ENCODE measurements at regions not wholly inside any gene's neighbourhood (a gene's known extent, or its start where the extent isn't known, plus 50 kb on each side); places are given as distances from the start of the nearest gene placed in this dataset.

DNA sequence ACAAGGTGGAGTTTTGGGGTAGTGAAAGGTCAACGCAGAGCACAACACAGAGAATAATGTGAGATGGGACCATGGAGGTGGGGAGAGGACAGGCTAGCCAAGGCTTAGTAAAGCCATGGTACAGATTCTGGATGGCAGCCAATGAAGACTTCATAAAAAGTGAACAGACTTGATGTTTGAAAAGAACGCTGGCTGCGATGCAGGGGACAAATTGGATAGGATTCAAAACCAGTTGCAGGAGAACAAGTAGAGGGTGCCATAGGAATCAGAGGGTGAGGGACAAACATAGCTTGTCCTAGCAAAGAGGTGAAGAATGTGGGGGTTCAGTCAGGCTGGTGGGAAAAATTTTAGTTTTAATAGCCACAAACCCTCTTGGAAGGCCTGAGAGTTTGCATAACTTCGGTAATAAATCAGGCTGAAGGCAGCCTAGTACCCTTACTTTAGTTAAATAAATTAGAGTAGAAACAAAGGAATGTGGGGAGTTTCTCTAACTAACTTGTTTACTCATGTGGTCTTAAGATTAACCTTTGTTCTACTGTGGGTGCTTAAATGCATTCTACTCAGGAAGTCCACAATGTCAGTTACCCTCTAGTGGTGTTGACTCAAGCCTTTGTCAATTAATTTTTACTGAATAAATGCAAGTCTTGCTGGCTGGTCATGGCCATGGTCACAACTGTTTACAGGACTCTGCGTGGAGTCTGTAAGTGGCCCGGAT is 216.4 kb downstream of the C6orf118 start:
- peaks cover 12% of the 10 kb centered on the region; the same call in 1 of the 2 replicates for H3K9me3 ChIP-seq (ENCODE audit: control insufficient read depth, insufficient read depth, low read length)
- H3F3A ChIP-seq (ENCODE audit: control insufficient read depth, insufficient read depth) = no peaks in the 10 kb centered on the region
- no peak overlapping the region for H3K4me3 ChIP-seq (ENCODE audit: low read length)
- H4K20me1 ChIP-seq (ENCODE audit: control insufficient read depth, insufficient read depth, low read depth, low read length) = no peaks in the 10 kb centered on the region
- H3K36me3 ChIP-seq (ENCODE audit: control insufficient read depth, low read length) = no peaks in the 10 kb centered on the region
- no peaks in the 10 kb centered on the region for H3K9me2 ChIP-seq (replicated peaks; ENCODE audit: control insufficient read depth, low read length)
- H3K79me2 ChIP-seq (ENCODE audit: control insufficient read depth, low read length) = no peaks in the 10 kb centered on the region
- no peak for TF ChIP-seq CTCF (IDR thresholded peaks at IDR 0.05; ENCODE audit: low read depth, low read length, poor library complexity, severe bottlenecking)
- no peak for TF ChIP-seq EZH2phosphoT487 (IDR thresholded peaks at IDR 0.05; ENCODE audit: borderline replicate concordance, low read length)
- H3K27me3 ChIP-seq (ENCODE audit: control insufficient read depth, low read length) = no peaks in the 10 kb centered on the region
- H3K4me1 ChIP-seq (ENCODE audit: control insufficient read depth, low read length) = no peaks in the 10 kb centered on the region
- no peak overlapping the region for H3K4me2 ChIP-seq (ENCODE audit: low read length)
- no peak overlapping the region for H3K27ac ChIP-seq (ENCODE audit: low read depth, low read length)

DNA sequence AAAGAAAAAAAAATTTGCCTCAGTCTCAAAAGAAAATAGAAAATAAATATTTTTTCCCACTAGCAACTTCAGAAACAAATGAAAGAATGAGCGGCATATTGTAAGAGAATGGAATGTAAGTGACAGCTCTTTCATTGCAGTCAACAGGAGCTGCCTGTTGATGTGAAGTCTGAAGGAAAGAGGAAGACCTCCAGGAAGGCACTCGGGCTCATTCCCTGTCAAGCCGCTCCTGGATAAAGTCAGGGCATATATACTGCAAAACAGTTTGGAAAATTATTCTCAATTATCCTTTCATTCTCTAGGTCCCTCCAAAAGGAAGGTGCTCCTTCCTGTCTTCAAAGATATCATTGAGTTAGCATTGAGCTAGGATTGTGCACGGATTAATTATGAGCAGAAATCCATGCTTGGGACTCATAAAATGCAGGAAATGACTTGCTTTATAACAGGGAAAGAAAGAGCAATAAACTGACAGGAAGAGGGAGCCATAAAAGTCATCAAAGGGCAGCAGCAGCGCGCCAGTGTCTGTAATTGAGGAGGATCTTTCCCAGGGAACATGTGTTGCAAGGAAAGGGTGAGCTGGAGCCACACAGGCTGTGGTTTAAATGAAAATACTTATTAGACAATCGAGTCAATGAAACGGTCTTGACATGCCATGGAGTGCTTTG is 218.2 kb downstream of the C6orf118 start:
- Histone ChIP-seq H4K20me1 (ENCODE audit: control insufficient read depth, insufficient read depth, low read depth, low read length) (no peaks in the 10 kb centered on the region), H3K9me3 (ENCODE audit: control insufficient read depth, insufficient read depth, low read length) (peaks cover 7% of the 10 kb centered on the region; the same call in 1 of the 2 replicates), H3F3A (ENCODE audit: control insufficient read depth, insufficient read depth) (no peaks in the 10 kb centered on the region), H3K4me2 (ENCODE audit: low read length) (no peak overlapping the region), H3K27me3 (ENCODE audit: control insufficient read depth, low read length) (no peaks in the 10 kb centered on the region), H3K79me2 (ENCODE audit: control insufficient read depth, low read length) (no peaks in the 10 kb centered on the region), H3K9me2 (replicated peaks; ENCODE audit: control insufficient read depth, low read length) (no peaks in the 10 kb centered on the region), H3K27ac (ENCODE audit: low read depth, low read length) (no peak overlapping the region), H3K4me1 (ENCODE audit: control insufficient read depth, low read length) (no peaks in the 10 kb centered on the region), H3K4me3 (ENCODE audit: low read length) (no peak overlapping the region), H3K36me3 (ENCODE audit: control insufficient read depth, low read length) (no peaks in the 10 kb centered on the region)
- TF ChIP-seq EZH2phosphoT487 (IDR thresholded peaks at IDR 0.05; ENCODE audit: borderline replicate concordance, low read length) (no peak), CTCF (IDR thresholded peaks at IDR 0.05; ENCODE audit: low read depth, low read length, poor library complexity, severe bottlenecking) (no peak)

DNA sequence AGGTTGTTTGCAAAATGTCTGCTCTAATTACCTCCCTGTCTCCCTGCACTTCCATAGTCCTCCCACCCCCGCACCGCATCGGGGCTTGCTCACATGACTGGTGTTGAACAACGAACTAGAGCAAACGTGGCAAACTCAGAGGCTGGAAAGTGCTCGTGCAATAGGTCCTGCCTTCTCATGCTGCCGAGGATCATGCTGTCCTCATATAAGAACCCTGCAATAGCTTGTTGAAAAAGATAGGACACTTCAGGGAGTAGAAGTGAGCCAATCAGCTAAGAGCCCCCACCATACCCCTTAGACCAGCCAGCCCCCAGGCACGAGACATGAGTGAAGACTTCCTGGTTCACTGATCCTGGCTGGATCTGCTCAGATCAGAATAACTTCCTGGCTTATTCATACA is 219.2 kb downstream of the C6orf118 start:
- Histone ChIP-seq H3K36me3 (ENCODE audit: control insufficient read depth, low read length) (no peaks in the 10 kb centered on the region), H3K4me3 (ENCODE audit: low read length) (no peak overlapping the region), H3K27me3 (ENCODE audit: control insufficient read depth, low read length) (no peaks in the 10 kb centered on the region), H4K20me1 (ENCODE audit: control insufficient read depth, insufficient read depth, low read depth, low read length) (no peaks in the 10 kb centered on the region), H3K9me3 (ENCODE audit: control insufficient read depth, insufficient read depth, low read length) (no peaks in the 10 kb centered on the region), H3K79me2 (ENCODE audit: control insufficient read depth, low read length) (no peaks in the 10 kb centered on the region), H3K9me2 (replicated peaks; ENCODE audit: control insufficient read depth, low read length) (no peaks in the 10 kb centered on the region), H3K4me2 (ENCODE audit: low read length) (no peak overlapping the region), H3K4me1 (ENCODE audit: control insufficient read depth, low read length) (no peaks in the 10 kb centered on the region), H3K27ac (ENCODE audit: low read depth, low read length) (no peak overlapping the region), H3F3A (ENCODE audit: control insufficient read depth, insufficient read depth) (no peaks in the 10 kb centered on the region)
- no peak for TF ChIP-seq EZH2phosphoT487 (IDR thresholded peaks at IDR 0.05; ENCODE audit: borderline replicate concordance, low read length)
- TF ChIP-seq CTCF (IDR thresholded peaks at IDR 0.05; ENCODE audit: low read depth, low read length, poor library complexity, severe bottlenecking) = no peak
